ENCODE measurements at regions not wholly inside any gene's neighbourhood (a gene's known extent, or its start where the extent isn't known, plus 50 kb on each side); places are given as distances from the start of the nearest gene placed in this dataset.

- TF ChIP-seq CTCF (IDR thresholded peaks at IDR 0.05) (no peak), POLR2AphosphoS5 (IDR thresholded peaks at IDR 0.05; ENCODE audit: insufficient read depth in 1 of 2, low read depth in 1 of 2) (no peak), POLR2A (IDR thresholded peaks at IDR 0.05) (no peak)
Observed at GRCh38 chr20:6580486-6580885, 187.0 kb upstream of the BMP2 start.

Data from vagina (tissue), 2 donors.